Brain microvascular endothelial cell (primary cell): ENCODE measurements at regions not wholly inside any gene's neighbourhood (a gene's known extent, or its start where the extent isn't known, plus 50 kb on each side); places are given as distances from the start of the nearest gene placed in this dataset.

ENCODE experiments used
- DNase-seq: peaks from one replicate; pipeline ENCODE4 v3.0.0-alpha.2; 2020
- H3K27ac ChIP-seq: fragments of 250-450 bp; sonication (Bioruptor Pico); 2 replicates; pipeline ENCODE4 v1.5.1; 2020; ENCODE audit warnings: mild to moderate bottlenecking, moderate library complexity
- H3K27me3 ChIP-seq: fragments of 250-450 bp; sonication (Bioruptor Pico); replicated peaks from 2 replicates; pipeline ENCODE4 v1.5.1; 2020; ENCODE audit warnings: mild to moderate bottlenecking
- H3K36me3 ChIP-seq: fragments of 250-450 bp; sonication (Bioruptor Pico); replicated peaks from 2 replicates; pipeline ENCODE4 v1.5.1; 2020; ENCODE audit warnings: mild to moderate bottlenecking
- H3K4me3 ChIP-seq: 2 replicates; pipeline ENCODE4 v1.5.1; 2011; ENCODE audit warnings: low read depth, mild to moderate bottlenecking, control low read depth, low read length, moderate library complexity
- CTCF ChIP-seq: IDR thresholded peaks from 2 replicates; pipeline ENCODE4 v1.5.1; 2011; ENCODE audit warnings: low read depth, mild to moderate bottlenecking, moderate library complexity, low read length, control low read depth, inconsistent platforms; ENCODE audit errors: missing control alignments
- in situ Hi-C: cut with HindIII; loops from 2 replicates; pipeline ENCODE4 v1.10.0; 2017; ENCODE audit warnings: low sequenced_read_pairs, low pct_ligation_motif_present

- no peak for TF ChIP-seq CTCF
- DNase-seq: no peak
- no peak overlapping the region for H3K4me3 ChIP-seq
- in situ Hi-C loops: no loop called here
- no peaks in the 10 kb centered on the region for H3K36me3 ChIP-seq
- H3K27me3 ChIP-seq: no peaks in the 10 kb centered on the region
- H3K27ac ChIP-seq: peak overlapping the region; percentile 59
Measured at GRCh38 chr21:14844001-14844400, 220.8 kb downstream of the NRIP1 start.

GRCh38 chr21:14842601-14843000, 222.2 kb downstream of the NRIP1 start:
- in situ Hi-C loops: no loop called here
- Histone ChIP-seq H3K36me3 (no peaks in the 10 kb centered on the region), H3K27ac (no peak overlapping the region), H3K27me3 (no peaks in the 10 kb centered on the region), H3K4me3 (no peak overlapping the region)
- no peak for TF ChIP-seq CTCF
- no peak for DNase-seq

- DNase-seq: no peak
- Histone ChIP-seq H3K27ac (no peak overlapping the region), H3K36me3 (no peaks in the 10 kb centered on the region), H3K4me3 (no peak overlapping the region), H3K27me3 (no peaks in the 10 kb centered on the region)
- in situ Hi-C loops: no loop called here
- no peak for TF ChIP-seq CTCF
Measured at GRCh38 chr21:14841511-14842472, 223.0 kb downstream of the NRIP1 start.

GRCh38 chr21:14838400-14838799, 226.4 kb downstream of the NRIP1 start:
- Histone ChIP-seq H3K4me3 (no peak overlapping the region), H3K36me3 (no peaks in the 10 kb centered on the region), H3K27ac (no peak overlapping the region), H3K27me3 (no peaks in the 10 kb centered on the region)
- DNase-seq: no peak
- in situ Hi-C loops: no loop called here
- TF ChIP-seq CTCF: no peak

GRCh38 chr21:14836950-14837349, 227.8 kb downstream of the NRIP1 start:
- no peak for DNase-seq

More at GRCh38 chr21:14836950-14837349, 227.8 kb downstream of the NRIP1 start:
- no peak overlapping the region for H3K27ac ChIP-seq
- H3K4me3 ChIP-seq: no peak overlapping the region
- H3K36me3 ChIP-seq: no peaks in the 10 kb centered on the region
- TF ChIP-seq CTCF: no peak
- no peaks in the 10 kb centered on the region for H3K27me3 ChIP-seq
- in situ Hi-C loops: no loop called here
